GM12878 (cell line): ENCODE measurements at regions not wholly inside any gene's neighbourhood (a gene's known extent, or its start where the extent isn't known, plus 50 kb on each side); places are given as distances from the start of the nearest gene placed in this dataset.

Experiments
- CHD1 ChIP-seq: IDR thresholded peaks from 2 replicates; pipeline ENCODE4 v1.6.1; 2012; ENCODE audit warnings: low read depth, low read length, improper control_type of control experiment
- CREM ChIP-seq: IDR thresholded peaks from 2 replicates; pipeline ENCODE4 v1.6.1; 2014; ENCODE audit warnings: antibody characterized with exemption, low read depth
- ESRRA ChIP-seq: IDR thresholded peaks from 2 replicates; pipeline ENCODE4 v1.6.1; 2012; ENCODE audit warnings: mild to moderate bottlenecking, low read length, improper control_type of control experiment
- HDAC2 ChIP-seq: fragments of 200-600 bp; sonication (generic); IDR thresholded peaks from 2 replicates; pipeline ENCODE4 v1.6.1; 2017
- NR2C1 ChIP-seq: fragments of 450-650 bp; IDR thresholded peaks from 2 replicates; pipeline ENCODE4 v1.6.1; 2017; ENCODE audit warnings: antibody characterized with exemption, mild to moderate bottlenecking, moderate library complexity
- POLR2AphosphoS5 ChIP-seq: IDR thresholded peaks from 2 replicates; pipeline ENCODE4 v1.6.1; 2011; ENCODE audit warnings: mild to moderate bottlenecking, low read length, inconsistent platforms
- RAD21 ChIP-seq: IDR thresholded peaks from 2 replicates; pipeline ENCODE4 v1.6.1; 2011; ENCODE audit warnings: mild to moderate bottlenecking, low read depth, low read length, moderate library complexity; ENCODE audit not compliant: insufficient read depth
- RBBP5 ChIP-seq: fragments of 200-600 bp; sonication (generic); conservative IDR thresholded peaks from 2 replicates; pipeline ENCODE4 v1.6.1; 2016
- RCOR1 ChIP-seq: conservative IDR thresholded peaks from 2 replicates; pipeline ENCODE4 v1.6.1; 2012; ENCODE audit warnings: low read depth, low read length, improper control_type of control experiment
- SMC3 ChIP-seq: IDR thresholded peaks from 2 replicates; pipeline ENCODE4 v1.6.1; 2011; ENCODE audit warnings: low read length, improper control_type of control experiment, borderline replicate concordance
- TF ChIP-seq, protein P1 (sequence below), 3 experiments: IDR thresholded peaks in 2 of 3; conservative IDR thresholded peaks in 1 of 3; 2 replicates each; pipeline ENCODE4 v1.5.1; 2011; ENCODE audit warnings: low read depth in 3 of 3, low read length in 3 of 3, mild to moderate bottlenecking in 3 of 3, control low read depth in 2 of 3, moderate library complexity in 2 of 3, inconsistent platforms in 1 of 3, mixed read lengths in 1 of 3; ENCODE audit not compliant: control insufficient read depth in 2 of 3, insufficient read depth in 1 of 3; ENCODE audit errors: extremely low read depth in 1 of 3
- TF ChIP-seq, protein P2 (sequence below): fragments of 450-650 bp; IDR thresholded peaks from 2 replicates; pipeline ENCODE4 v1.6.1; 2017; ENCODE audit warnings: mild to moderate bottlenecking, moderate library complexity
- TF ChIP-seq, protein P3 (sequence below): fragments of 450-650 bp; IDR thresholded peaks from 2 replicates; pipeline ENCODE4 v1.6.1; 2017; ENCODE audit warnings: antibody characterized with exemption, mild to moderate bottlenecking, moderate library complexity
- TF ChIP-seq, protein P4 (sequence below): IDR thresholded peaks from 2 replicates; pipeline ENCODE4 v1.6.1; 2011; ENCODE audit warnings: borderline replicate concordance, low read depth, mild to moderate bottlenecking, moderate library complexity, mixed read lengths, low read length; ENCODE audit not compliant: insufficient read depth; ENCODE audit errors: extremely low read length

DNA sequence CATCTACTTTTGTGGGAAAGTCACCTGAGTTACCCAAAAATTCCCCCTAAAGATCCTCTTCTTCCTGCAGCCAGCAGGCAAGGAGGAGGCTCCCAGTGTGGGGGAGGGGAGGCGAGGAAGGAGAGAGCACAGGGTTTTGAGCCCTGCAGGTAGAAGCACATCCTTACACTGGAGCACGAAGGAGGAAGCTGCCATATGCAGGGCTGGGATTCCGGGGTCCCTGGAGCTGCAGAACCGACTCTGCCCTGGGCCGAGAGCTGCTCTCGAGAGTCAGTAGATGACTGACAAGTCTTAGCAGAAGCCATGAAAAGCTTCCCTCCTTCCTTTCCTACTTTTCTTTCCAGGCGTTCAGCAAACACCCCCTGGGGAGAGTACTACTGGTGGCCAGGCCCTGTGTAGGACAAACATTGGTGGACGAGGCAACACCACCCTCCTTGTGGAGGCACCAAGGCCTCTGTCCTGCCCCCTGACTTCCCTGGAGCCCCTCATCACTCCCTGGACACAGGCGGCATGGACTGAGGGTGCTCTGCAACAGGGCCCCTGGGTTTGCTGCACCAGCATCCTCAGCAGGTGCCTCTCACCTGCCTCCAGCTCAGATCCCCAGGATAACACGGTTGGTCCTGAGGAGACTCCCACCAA, 211.7 kb upstream of the CST7 start:
- TF ChIP-seq HDAC2 (no peak), RCOR1 (no peak), RBBP5 (no peak), RAD21 (no peak), ESRRA (no peak), CHD1 (no peak), NR2C1 (no peak), CREM (no peak), POLR2AphosphoS5 (no peak), SMC3 (no peak)
- TF ChIP-seq, protein P1, sequence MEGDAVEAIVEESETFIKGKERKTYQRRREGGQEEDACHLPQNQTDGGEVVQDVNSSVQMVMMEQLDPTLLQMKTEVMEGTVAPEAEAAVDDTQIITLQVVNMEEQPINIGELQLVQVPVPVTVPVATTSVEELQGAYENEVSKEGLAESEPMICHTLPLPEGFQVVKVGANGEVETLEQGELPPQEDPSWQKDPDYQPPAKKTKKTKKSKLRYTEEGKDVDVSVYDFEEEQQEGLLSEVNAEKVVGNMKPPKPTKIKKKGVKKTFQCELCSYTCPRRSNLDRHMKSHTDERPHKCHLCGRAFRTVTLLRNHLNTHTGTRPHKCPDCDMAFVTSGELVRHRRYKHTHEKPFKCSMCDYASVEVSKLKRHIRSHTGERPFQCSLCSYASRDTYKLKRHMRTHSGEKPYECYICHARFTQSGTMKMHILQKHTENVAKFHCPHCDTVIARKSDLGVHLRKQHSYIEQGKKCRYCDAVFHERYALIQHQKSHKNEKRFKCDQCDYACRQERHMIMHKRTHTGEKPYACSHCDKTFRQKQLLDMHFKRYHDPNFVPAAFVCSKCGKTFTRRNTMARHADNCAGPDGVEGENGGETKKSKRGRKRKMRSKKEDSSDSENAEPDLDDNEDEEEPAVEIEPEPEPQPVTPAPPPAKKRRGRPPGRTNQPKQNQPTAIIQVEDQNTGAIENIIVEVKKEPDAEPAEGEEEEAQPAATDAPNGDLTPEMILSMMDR (IDR thresholded peaks at IDR 0.05 in 2 of 3, conservative IDR thresholded peaks at IDR 0.05 in 1 of 3; ENCODE audit: control insufficient read depth in 2 of 3, extremely low read depth in 1 of 3, insufficient read depth in 1 of 3, low read depth in 3 of 3, low read length in 3 of 3): no peak
- TF ChIP-seq, protein P2, sequence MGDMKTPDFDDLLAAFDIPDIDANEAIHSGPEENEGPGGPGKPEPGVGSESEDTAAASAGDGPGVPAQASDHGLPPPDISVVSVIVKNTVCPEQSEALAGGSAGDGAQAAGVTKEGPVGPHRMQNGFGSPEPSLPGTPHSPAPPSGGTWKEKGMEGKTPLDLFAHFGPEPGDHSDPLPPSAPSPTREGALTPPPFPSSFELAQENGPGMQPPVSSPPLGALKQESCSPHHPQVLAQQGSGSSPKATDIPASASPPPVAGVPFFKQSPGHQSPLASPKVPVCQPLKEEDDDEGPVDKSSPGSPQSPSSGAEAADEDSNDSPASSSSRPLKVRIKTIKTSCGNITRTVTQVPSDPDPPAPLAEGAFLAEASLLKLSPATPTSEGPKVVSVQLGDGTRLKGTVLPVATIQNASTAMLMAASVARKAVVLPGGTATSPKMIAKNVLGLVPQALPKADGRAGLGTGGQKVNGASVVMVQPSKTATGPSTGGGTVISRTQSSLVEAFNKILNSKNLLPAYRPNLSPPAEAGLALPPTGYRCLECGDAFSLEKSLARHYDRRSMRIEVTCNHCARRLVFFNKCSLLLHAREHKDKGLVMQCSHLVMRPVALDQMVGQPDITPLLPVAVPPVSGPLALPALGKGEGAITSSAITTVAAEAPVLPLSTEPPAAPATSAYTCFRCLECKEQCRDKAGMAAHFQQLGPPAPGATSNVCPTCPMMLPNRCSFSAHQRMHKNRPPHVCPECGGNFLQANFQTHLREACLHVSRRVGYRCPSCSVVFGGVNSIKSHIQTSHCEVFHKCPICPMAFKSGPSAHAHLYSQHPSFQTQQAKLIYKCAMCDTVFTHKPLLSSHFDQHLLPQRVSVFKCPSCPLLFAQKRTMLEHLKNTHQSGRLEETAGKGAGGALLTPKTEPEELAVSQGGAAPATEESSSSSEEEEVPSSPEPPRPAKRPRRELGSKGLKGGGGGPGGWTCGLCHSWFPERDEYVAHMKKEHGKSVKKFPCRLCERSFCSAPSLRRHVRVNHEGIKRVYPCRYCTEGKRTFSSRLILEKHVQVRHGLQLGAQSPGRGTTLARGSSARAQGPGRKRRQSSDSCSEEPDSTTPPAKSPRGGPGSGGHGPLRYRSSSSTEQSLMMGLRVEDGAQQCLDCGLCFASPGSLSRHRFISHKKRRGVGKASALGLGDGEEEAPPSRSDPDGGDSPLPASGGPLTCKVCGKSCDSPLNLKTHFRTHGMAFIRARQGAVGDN: no peak
- TF ChIP-seq, protein P3, sequence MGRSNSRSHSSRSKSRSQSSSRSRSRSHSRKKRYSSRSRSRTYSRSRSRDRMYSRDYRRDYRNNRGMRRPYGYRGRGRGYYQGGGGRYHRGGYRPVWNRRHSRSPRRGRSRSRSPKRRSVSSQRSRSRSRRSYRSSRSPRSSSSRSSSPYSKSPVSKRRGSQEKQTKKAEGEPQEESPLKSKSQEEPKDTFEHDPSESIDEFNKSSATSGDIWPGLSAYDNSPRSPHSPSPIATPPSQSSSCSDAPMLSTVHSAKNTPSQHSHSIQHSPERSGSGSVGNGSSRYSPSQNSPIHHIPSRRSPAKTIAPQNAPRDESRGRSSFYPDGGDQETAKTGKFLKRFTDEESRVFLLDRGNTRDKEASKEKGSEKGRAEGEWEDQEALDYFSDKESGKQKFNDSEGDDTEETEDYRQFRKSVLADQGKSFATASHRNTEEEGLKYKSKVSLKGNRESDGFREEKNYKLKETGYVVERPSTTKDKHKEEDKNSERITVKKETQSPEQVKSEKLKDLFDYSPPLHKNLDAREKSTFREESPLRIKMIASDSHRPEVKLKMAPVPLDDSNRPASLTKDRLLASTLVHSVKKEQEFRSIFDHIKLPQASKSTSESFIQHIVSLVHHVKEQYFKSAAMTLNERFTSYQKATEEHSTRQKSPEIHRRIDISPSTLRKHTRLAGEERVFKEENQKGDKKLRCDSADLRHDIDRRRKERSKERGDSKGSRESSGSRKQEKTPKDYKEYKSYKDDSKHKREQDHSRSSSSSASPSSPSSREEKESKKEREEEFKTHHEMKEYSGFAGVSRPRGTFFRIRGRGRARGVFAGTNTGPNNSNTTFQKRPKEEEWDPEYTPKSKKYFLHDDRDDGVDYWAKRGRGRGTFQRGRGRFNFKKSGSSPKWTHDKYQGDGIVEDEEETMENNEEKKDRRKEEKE: no peak
- TF ChIP-seq, protein P4, sequence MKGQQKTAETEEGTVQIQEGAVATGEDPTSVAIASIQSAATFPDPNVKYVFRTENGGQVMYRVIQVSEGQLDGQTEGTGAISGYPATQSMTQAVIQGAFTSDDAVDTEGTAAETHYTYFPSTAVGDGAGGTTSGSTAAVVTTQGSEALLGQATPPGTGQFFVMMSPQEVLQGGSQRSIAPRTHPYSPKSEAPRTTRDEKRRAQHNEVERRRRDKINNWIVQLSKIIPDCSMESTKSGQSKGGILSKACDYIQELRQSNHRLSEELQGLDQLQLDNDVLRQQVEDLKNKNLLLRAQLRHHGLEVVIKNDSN: no peak
